D721Med (cell line): ENCODE measurements at regions not wholly inside any gene's neighbourhood (a gene's known extent, or its start where the extent isn't known, plus 50 kb on each side); places are given as distances from the start of the nearest gene placed in this dataset.
"Not testable (repeated sequence)": the region's sequence is repeated elsewhere in the genome, so short reads cannot be mapped to it uniquely, and the experiment has no call there.

Experiments
- DNase-seq: peaks from one replicate; pipeline ENCODE4 v3.0.0; 2011; ENCODE audit warnings: low spot score; ENCODE audit not compliant: insufficient read length
- FAIRE-seq: peaks from 2 replicates; lab custom pipeline; 2011; peaks lifted over from hg19 to GRCh38; lab: Jason Lieb, UNC
- TF ChIP-seq, protein P1 (sequence below): IDR thresholded peaks from 2 replicates; pipeline ENCODE4 v1.5.1; 2012; ENCODE audit warnings: mild to moderate bottlenecking, control low read depth; ENCODE audit not compliant: insufficient read depth; ENCODE audit errors: missing control alignments

GRCh38 chr5:57429513-57430120 is 53.0 kb downstream of the ACTBL2 start:
- DNase-seq (no peak), FAIRE-seq (no peak)
- TF ChIP-seq, protein P1, sequence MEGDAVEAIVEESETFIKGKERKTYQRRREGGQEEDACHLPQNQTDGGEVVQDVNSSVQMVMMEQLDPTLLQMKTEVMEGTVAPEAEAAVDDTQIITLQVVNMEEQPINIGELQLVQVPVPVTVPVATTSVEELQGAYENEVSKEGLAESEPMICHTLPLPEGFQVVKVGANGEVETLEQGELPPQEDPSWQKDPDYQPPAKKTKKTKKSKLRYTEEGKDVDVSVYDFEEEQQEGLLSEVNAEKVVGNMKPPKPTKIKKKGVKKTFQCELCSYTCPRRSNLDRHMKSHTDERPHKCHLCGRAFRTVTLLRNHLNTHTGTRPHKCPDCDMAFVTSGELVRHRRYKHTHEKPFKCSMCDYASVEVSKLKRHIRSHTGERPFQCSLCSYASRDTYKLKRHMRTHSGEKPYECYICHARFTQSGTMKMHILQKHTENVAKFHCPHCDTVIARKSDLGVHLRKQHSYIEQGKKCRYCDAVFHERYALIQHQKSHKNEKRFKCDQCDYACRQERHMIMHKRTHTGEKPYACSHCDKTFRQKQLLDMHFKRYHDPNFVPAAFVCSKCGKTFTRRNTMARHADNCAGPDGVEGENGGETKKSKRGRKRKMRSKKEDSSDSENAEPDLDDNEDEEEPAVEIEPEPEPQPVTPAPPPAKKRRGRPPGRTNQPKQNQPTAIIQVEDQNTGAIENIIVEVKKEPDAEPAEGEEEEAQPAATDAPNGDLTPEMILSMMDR = no peak

GRCh38 chr5:57429021-57429420 is 53.6 kb downstream of the ACTBL2 start:
- not testable (repeated sequence) for DNase-seq, FAIRE-seq

DNA sequence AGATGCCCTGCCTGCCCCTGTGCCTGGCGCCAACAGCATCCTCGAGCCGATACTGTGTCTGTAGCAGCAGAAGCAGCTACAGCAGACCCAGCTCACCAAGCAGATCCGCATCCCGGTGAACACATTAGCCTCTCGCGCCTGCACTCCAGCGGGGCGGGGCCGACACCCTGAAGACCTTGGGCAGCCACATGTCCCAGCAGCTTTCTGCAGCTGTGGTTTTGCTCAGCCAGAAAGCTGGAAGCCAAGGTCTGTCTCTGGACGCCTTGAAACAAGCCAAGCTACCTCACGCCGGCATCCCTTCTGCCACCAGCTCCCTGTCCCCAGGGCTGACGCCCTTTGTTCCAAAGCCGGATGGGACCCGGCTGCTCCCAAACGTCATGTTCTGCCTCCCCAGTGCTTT is 59.6 kb downstream of the ACTBL2 start:
- TF ChIP-seq, protein P1 = no peak
- no peak for DNase-seq
- FAIRE-seq = no peak

- TF ChIP-seq, protein P1 = no peak
- FAIRE-seq (no peak), DNase-seq (no peak)
Measured at GRCh38 chr5:57422341-57422740, 60.3 kb downstream of the ACTBL2 start.

DNA sequence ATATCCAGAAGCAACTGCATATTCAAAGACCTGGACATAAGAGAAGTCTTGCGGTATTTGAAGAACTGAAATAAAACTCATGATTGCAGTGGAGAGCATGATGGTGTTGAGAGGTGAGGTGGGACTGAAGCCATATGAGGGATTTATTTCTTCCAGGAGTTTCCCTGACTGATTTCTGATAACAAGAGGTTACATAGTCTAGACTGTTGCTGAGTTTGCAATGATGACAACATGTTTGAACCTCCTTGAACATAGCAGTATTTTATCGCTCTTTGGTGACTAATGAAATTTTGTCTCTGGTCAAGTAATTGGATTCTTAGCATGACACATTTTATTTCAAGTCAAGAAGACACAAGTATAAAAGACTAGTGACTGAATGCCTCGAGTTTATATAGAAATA is 61.8 kb downstream of the ACTBL2 start:
- FAIRE-seq (no peak), DNase-seq (no peak)
- TF ChIP-seq, protein P1 = no peak

DNA sequence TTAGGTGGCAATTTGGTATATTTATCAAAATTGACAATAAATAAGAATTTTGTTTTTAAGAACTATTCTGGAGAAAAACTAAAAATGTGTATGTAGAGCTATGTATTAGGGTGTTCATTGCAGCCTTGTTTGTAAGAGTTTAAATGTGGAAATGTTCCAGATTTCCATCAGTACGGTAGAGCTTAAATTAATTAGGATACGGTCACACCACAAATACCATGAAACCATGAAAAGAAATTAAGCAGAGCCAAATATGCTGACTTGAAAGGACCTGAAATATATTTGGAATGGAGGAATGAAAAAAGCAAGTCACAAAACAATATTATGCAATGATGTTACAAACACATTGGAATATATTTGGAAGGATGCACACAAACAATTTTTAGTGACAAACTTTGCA is 64.6 kb downstream of the ACTBL2 start:
- TF ChIP-seq, protein P1 = no peak
- no peak for DNase-seq
- no peak for FAIRE-seq

DNA sequence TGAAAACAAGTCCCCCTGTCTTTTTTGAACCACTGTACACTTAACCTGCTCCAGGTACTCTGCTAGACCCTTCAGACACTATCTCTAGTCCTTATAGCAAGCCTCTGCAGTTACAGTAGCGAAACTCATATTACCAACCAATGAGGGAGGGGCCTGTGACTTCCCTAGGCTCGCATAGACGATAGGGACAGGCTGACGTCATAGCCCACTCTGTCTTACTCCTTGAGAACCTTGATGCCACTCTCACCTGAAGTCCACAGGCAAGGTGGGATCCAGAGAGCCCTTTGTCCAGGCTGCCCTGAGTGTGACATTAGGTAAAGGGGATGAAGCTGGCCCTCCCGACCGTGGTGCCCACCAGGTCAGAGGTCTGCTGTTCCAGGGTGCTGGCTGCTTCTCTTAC is 65.3 kb downstream of the ACTBL2 start:
- no peak for FAIRE-seq
- DNase-seq = no peak
- TF ChIP-seq, protein P1 = no peak
